SK-N-SH treated with all-trans-retinoic acid at 6 μM for 48 hours (cell line): ENCODE measurements at regions not wholly inside any gene's neighbourhood (a gene's known extent, or its start where the extent isn't known, plus 50 kb on each side); places are given as distances from the start of the nearest gene placed in this dataset.

ENCODE experiments used
- BACH2 ChIP-seq: fragments of 250-450 bp; sonication (Bioruptor Pico); IDR thresholded peaks from 2 replicates; pipeline ENCODE4 v1.9.0; 2021; ENCODE audit warnings: mild to moderate bottlenecking, borderline replicate concordance
- ISL1 ChIP-seq: fragments of 250-450 bp; sonication (Bioruptor Pico); IDR thresholded peaks from 2 replicates; pipeline ENCODE4 v2.1.2; 2022; ENCODE audit warnings: mild to moderate bottlenecking, moderate library complexity
- OSR1 ChIP-seq: fragments of 250-450 bp; sonication (Bioruptor Pico); IDR thresholded peaks from 2 replicates; pipeline ENCODE4 v1.8.0; 2022; ENCODE audit warnings: moderate library complexity, mild to moderate bottlenecking, inconsistent platforms
- PPARA ChIP-seq: fragments of 250-450 bp; sonication (Bioruptor Pico); IDR thresholded peaks from 2 replicates; pipeline ENCODE4 v1.5.0; 2020; ENCODE audit warnings: mild to moderate bottlenecking, borderline replicate concordance
- SNAI2 ChIP-seq: fragments of 250-450 bp; sonication (Bioruptor Pico); IDR thresholded peaks from 2 replicates; pipeline ENCODE4 v1.5.0; 2020; ENCODE audit warnings: mild to moderate bottlenecking, moderate library complexity
- TOX ChIP-seq: fragments of 250-450 bp; sonication (Bioruptor Pico); IDR thresholded peaks from 2 replicates; pipeline ENCODE4 v1.8.0; 2021; ENCODE audit warnings: mild to moderate bottlenecking, moderate library complexity, borderline replicate concordance
- ZFP3 ChIP-seq: fragments of 250-450 bp; sonication (Bioruptor Pico); IDR thresholded peaks from 2 replicates; pipeline ENCODE4 v1.5.0; 2020; ENCODE audit warnings: mild to moderate bottlenecking, moderate library complexity
- ZFP30 ChIP-seq: fragments of 450-650 bp; formaldehyde crosslinking; IDR thresholded peaks from 2 replicates; pipeline ENCODE4 v1.5.0; 2022; ENCODE audit warnings: mild to moderate bottlenecking, moderate library complexity
- TF ChIP-seq, protein P1 (sequence below): fragments of 250-450 bp; sonication (Bioruptor Pico); IDR thresholded peaks from 2 replicates; pipeline ENCODE4 v1.8.0; 2021; ENCODE audit warnings: low read depth, mild to moderate bottlenecking, moderate library complexity, borderline replicate concordance
- TF ChIP-seq, protein P2 (sequence below): fragments of 250-450 bp; sonication (Bioruptor Pico); IDR thresholded peaks from 2 replicates; pipeline ENCODE4 v1.8.0; 2020; ENCODE audit warnings: mild to moderate bottlenecking, moderate library complexity, borderline replicate concordance
- TF ChIP-seq, protein P3 (sequence below): fragments of 250-450 bp; sonication (Bioruptor Pico); IDR thresholded peaks from 2 replicates; pipeline ENCODE4 v1.5.1; 2021; ENCODE audit warnings: mild to moderate bottlenecking, moderate library complexity
- TF ChIP-seq, protein P4 (sequence below): fragments of 250-450 bp; sonication (Bioruptor Pico); IDR thresholded peaks from 2 replicates; pipeline ENCODE4 v1.5.0; 2020; ENCODE audit warnings: mild to moderate bottlenecking, moderate library complexity

DNA sequence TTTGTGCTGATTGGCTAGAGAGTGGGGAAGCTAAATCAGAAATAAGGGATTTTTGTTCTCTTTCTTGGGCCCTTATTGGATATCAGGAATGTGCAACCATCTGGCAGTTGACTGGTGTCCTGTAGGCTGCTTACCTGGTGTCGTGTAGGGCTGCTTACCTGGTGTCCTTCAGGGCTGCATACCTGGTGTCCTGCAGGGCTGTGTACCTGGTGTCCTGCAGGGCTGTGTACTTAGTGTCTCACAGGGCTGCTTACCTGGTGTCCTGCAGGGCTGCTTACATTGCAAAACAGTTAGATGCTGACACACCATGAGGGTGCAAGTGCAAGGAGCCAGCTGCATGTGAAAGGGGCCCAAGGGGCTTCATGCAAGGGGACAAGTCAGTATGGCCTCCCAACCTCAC lies 249.3 kb downstream of the ICE1 start:
- TF ChIP-seq, protein P1, sequence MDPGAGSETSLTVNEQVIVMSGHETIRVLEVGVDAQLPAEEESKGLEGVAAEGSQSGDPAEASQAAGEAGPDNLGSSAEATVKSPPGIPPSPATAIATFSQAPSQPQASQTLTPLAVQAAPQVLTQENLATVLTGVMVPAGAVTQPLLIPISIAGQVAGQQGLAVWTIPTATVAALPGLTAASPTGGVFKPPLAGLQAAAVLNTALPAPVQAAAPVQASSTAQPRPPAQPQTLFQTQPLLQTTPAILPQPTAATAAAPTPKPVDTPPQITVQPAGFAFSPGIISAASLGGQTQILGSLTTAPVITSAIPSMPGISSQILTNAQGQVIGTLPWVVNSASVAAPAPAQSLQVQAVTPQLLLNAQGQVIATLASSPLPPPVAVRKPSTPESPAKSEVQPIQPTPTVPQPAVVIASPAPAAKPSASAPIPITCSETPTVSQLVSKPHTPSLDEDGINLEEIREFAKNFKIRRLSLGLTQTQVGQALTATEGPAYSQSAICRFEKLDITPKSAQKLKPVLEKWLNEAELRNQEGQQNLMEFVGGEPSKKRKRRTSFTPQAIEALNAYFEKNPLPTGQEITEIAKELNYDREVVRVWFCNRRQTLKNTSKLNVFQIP (CRISPR knock-in tag), result no peak
- TF ChIP-seq ZFP3, result no peak
- TF ChIP-seq, protein P2, sequence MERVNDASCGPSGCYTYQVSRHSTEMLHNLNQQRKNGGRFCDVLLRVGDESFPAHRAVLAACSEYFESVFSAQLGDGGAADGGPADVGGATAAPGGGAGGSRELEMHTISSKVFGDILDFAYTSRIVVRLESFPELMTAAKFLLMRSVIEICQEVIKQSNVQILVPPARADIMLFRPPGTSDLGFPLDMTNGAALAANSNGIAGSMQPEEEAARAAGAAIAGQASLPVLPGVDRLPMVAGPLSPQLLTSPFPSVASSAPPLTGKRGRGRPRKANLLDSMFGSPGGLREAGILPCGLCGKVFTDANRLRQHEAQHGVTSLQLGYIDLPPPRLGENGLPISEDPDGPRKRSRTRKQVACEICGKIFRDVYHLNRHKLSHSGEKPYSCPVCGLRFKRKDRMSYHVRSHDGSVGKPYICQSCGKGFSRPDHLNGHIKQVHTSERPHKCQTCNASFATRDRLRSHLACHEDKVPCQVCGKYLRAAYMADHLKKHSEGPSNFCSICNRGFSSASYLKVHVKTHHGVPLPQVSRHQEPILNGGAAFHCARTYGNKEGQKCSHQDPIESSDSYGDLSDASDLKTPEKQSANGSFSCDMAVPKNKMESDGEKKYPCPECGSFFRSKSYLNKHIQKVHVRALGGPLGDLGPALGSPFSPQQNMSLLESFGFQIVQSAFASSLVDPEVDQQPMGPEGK (CRISPR knock-in tag), result no peak
- TF ChIP-seq BACH2 (CRISPR knock-in tag), result no peak
- TF ChIP-seq, protein P3, sequence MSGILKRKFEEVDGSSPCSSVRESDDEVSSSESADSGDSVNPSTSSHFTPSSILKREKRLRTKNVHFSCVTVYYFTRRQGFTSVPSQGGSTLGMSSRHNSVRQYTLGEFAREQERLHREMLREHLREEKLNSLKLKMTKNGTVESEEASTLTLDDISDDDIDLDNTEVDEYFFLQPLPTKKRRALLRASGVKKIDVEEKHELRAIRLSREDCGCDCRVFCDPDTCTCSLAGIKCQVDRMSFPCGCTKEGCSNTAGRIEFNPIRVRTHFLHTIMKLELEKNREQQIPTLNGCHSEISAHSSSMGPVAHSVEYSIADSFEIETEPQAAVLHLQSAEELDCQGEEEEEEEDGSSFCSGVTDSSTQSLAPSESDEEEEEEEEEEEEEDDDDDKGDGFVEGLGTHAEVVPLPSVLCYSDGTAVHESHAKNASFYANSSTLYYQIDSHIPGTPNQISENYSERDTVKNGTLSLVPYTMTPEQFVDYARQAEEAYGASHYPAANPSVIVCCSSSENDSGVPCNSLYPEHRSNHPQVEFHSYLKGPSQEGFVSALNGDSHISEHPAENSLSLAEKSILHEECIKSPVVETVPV (CRISPR knock-in tag), result no peak
- TF ChIP-seq ISL1, result no peak
- TF ChIP-seq ZFP30, result no peak
- no peak for TF ChIP-seq PPARA (CRISPR knock-in tag)
- TF ChIP-seq SNAI2 (CRISPR knock-in tag), result no peak
- no peak for TF ChIP-seq OSR1 (CRISPR knock-in tag)
- TF ChIP-seq, protein P4, sequence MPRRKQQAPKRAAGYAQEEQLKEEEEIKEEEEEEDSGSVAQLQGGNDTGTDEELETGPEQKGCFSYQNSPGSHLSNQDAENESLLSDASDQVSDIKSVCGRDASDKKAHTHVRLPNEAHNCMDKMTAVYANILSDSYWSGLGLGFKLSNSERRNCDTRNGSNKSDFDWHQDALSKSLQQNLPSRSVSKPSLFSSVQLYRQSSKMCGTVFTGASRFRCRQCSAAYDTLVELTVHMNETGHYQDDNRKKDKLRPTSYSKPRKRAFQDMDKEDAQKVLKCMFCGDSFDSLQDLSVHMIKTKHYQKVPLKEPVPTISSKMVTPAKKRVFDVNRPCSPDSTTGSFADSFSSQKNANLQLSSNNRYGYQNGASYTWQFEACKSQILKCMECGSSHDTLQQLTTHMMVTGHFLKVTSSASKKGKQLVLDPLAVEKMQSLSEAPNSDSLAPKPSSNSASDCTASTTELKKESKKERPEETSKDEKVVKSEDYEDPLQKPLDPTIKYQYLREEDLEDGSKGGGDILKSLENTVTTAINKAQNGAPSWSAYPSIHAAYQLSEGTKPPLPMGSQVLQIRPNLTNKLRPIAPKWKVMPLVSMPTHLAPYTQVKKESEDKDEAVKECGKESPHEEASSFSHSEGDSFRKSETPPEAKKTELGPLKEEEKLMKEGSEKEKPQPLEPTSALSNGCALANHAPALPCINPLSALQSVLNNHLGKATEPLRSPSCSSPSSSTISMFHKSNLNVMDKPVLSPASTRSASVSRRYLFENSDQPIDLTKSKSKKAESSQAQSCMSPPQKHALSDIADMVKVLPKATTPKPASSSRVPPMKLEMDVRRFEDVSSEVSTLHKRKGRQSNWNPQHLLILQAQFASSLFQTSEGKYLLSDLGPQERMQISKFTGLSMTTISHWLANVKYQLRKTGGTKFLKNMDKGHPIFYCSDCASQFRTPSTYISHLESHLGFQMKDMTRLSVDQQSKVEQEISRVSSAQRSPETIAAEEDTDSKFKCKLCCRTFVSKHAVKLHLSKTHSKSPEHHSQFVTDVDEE (CRISPR knock-in tag), result no peak
- TF ChIP-seq TOX, result no peak
